ENCODE measurements at regions not wholly inside any gene's neighbourhood (a gene's known extent, or its start where the extent isn't known, plus 50 kb on each side); places are given as distances from the start of the nearest gene placed in this dataset.

- TF ChIP-seq CTCF (conservative IDR thresholded peaks at IDR 0.05; ENCODE audit: low read depth, low read length) = no peak
- no peak for TF ChIP-seq EZH2 (IDR thresholded peaks at IDR 0.05; ENCODE audit: low read length, unreplicated experiment)
These were observed 337.9 kb downstream of the DAD1 start for GRCh38 chr14:22251090-22251489.
